Pulmonary artery endothelial cell (primary cell): ENCODE measurements at regions not wholly inside any gene's neighbourhood (a gene's known extent, or its start where the extent isn't known, plus 50 kb on each side); places are given as distances from the start of the nearest gene placed in this dataset.

Source experiments
- DNase-seq: peaks from one replicate; pipeline ENCODE4 v3.0.0-alpha.2; 2011; ENCODE audit warnings: low read depth, low spot score

- peak; percentile 52 for DNase-seq
Measured at GRCh38 chr1:68331117-68331865, 99.0 kb upstream of the WLS start.

- DNase-seq: no peak
Measured at GRCh38 chr1:68330391-68330790, 98.1 kb upstream of the WLS start.

DNA sequence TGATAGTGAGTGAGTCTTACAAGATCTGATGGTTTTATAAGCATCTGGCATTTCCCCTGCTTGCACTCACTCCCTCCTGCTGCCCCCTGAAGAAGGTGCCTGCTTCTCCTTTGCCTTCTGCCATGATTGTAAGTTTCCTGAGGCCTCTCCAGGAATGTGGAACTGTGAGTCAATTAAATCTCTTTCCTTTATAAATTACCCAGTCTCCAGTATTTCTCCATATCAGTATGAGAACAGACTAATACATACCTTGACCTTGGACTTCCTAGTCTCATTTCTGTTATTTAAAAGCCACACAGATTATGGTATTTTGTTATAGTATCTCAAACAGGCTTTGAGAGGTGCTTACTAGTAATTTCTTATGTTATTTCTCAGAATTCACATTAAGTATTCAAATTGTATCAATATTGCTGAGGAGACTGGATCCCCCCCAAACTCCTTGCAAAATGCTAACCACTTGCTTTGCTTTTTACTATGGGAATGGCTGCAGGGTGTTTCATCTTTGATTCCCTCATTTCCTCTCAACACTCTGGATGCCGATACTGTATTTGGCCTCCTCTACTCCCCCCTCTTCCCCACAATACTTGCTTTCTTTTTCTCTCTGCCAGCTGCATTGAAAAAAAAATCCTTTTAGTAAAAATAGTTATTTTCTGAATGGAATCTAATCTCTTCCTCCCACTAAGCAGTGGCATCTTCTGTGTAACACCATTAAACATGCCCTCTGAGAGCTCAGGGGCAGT is 96.9 kb upstream of the WLS start:
- DNase-seq: peak; percentile 20

- DNase-seq: no peak
Measured at GRCh38 chr1:68328490-68328889, 96.2 kb upstream of the WLS start.

DNA sequence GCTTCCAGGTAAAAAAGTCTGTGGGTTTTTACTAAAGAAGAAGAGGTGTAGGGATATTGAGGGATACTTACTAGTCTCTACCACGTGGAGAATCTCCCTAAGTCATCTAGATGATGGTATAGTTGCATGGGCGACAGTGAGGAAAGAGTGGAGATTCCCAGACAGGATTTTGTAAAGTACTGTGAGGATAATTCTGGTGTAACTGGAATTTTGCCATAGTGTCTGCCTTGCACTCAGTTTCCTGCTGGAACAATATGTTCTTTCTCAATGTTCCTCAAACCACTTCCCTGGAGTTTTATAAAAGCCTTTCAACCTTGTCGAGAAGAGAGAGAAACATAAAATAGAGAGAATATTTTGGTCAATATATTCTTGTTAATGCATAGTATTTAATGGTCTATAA is 95.1 kb upstream of the WLS start:
- no peak for DNase-seq

DNA sequence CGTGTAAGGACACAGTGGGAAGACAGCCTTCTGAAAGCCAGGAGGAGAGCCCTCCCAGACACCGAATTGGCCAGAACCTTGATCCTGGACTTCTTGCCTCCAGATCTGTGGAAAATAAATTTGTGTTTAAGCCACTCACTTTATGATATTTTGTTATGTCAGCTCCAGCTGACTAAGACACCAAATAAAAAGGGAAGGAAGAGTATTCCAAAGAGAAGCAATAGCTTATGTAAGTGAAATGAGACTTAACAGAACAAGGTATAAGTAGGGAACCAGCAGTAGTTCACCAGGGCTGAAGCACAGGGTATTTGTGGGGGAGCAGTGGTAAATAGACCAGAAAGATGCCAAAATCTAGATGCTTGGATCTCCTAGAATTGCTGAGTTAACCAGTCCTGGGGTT is 94.2 kb upstream of the WLS start:
- DNase-seq: no peak

- no peak for DNase-seq
Measured at GRCh38 chr1:68324316-68324715, 92.0 kb upstream of the WLS start.

DNA sequence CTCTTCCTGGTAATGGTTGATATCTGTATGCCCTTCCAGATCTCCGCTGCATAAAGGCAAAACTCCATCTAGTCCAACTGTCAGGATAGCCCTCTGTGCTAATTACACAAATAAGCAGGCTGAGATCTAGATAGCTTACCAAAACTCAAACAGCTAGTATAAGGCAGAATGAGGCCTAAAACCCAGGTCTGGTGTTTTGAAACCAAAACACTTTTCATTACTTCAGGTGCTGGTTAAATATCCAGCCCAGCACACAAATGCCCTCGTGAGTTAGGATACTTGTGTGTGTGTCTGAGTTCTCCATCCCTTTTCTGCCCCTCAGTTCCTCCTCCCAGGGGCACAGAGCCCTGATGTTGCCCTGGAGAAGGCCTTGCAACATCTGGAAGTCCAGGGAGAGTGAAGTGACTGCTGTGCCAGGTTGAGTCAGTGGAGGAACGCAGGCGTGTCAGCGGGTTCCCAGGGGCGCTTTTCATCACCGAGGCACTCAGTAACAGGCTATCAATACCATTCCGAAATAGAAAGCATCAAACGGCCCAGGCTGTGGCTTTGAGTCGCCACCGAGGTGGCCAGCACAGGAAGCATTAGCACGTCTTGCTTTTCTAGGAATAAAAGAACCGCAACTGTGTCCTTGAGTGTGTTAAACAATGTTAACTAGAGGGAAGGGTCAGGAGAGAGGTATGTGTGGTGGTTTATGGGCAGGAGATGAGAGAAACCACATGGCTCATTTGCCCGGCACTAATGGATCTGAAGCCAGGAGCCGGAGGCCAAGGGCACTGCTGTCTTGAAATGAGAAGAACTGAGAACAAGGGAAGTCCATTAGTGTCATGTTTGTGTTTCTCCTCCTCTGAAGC is 90.7 kb upstream of the WLS start:
- no peak for DNase-seq

- DNase-seq: no peak
Measured at GRCh38 chr1:68322096-68322495, 89.8 kb upstream of the WLS start.

GRCh38 chr1:68321084-68321685 is 88.9 kb upstream of the WLS start:
- no peak for DNase-seq

- no peak for DNase-seq
Measured at GRCh38 chr1:68320349-68320748, 88.0 kb upstream of the WLS start.

DNA sequence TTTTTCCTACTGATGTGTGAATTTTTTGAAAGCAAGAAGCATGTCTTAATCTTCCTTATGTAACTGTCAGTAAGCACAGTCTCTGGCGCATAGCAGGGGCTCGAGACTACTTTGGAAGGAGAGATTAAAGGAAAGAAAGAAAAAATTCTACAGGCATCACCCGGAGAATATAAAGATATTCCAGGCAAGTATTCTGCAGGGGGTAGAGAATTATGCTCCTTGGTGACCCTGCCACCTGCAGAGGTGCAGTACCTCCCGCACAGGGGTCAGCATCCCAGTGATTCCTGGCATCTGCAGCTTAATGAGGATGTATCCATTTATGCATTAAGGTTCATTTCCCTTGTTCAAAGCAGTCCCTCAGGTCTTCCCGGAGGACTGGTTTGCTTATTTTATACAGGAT is 87.6 kb upstream of the WLS start:
- DNase-seq: no peak

DNA sequence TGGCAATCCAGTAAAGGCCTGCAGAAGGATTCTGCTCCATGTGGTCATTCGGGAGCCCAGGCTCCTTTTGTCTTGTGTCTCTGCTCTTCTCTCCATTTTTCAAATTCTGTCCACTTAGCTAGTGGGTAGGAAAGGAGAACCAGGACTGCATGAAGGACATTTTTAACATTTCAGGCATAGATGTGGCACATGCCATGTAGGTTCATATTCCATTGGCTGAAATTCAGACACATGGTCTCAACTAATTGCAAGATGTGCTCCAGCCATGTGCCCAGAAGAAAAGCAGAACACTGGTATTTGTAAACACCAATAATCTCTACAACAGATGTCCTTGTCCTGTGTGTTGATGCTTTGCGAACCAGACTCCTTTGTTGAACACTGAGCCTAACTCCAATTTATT is 85.2 kb upstream of the WLS start:
- no peak for DNase-seq

DNA sequence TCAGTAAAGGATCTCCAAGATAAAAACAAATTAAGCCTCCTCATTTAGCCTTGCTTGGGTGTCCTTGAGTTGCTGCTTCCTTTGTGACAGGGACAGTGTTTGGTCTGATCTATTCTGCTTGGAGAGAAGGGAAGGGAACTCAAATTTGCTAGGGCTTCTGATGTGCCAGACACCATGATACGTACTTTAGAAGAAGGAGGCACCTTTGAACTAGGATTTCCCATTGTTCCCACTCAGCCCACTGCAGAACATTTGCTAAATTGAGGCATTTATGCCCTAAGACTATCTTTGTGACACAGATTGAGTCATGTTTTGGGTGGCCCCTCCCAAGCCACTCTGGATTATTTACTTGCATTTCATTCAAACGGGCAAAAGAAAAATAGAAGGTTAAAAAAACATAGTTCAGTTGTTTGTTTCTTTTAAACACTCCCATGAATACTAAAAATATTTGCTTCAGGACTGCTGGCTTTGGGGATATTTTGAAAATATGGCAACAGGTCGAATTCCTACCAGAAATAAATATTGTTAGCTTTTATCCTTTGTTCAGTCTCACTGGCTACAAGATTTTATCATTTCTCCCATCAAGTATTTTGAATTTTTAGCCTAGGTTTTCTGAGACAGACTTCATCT is 81.9 kb upstream of the WLS start:
- no peak for DNase-seq

GRCh38 chr1:68313735-68314134 is 81.4 kb upstream of the WLS start:
- DNase-seq: no peak

GRCh38 chr1:68308034-68308433 is 75.7 kb upstream of the WLS start:
- no peak for DNase-seq

DNA sequence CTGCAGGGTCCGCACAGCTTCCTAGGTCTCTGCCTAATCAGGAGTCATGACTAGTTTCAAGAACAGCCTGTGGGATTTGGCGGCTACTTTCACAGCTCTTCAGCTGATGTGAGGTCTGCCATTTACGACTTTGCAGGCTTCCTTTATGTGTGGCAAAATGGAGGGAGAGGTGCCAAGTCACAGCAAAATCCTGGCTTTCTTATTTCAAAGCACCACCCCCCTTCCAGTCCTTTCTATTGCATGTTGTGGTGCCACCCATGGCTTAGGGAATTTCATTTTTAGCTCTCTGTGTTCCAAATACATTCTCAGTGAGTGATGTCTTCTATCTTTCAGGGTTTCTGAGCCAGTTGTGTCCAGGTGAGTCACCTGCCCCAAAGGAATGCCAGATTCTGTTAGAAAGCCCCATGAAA is 75.1 kb upstream of the WLS start:
- DNase-seq: no peak

GRCh38 chr1:68301471-68302001 is 69.2 kb upstream of the WLS start:
- DNase-seq: no peak

- DNase-seq: no peak
Measured at GRCh38 chr1:68294367-68295066, 62.2 kb upstream of the WLS start.

DNA sequence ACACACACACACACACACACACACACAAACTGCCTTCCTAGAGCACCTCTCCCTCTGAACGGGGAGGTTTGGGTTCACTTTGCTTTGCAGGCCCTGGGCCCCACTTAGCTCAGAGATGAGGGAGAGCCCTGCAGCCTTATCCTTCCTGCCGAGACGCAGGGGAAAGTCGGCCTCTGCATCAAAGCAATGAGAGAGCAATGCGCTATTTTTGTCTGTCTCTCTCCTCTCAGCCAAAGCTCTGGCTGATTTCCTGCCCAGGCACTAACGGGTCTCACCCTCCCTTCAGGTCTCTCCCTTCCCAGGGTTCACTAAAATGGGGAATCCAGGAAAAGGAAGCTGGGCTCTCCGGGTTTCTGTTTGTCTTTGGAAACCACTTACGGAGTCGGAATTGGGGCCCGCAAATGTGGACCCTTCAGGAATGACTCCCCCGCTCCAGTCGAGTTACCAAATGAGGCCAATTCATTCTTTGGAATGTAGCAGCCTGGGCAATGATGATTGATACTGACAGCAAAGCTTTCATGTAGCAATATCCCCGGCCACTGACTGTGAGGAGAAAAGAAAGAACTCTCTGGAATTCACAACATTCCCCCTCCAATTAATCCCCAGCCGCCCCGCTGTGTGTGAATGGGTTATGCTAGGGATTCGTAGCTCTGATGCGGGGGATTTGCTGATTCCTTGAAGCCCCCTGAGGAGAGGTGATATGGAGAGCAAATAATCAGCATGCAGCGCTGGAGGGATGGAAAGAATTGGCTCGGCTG is 61.5 kb upstream of the WLS start:
- no peak for DNase-seq
